ENCODE measurements at regions not wholly inside any gene's neighbourhood (a gene's known extent, or its start where the extent isn't known, plus 50 kb on each side); places are given as distances from the start of the nearest gene placed in this dataset.

DNA sequence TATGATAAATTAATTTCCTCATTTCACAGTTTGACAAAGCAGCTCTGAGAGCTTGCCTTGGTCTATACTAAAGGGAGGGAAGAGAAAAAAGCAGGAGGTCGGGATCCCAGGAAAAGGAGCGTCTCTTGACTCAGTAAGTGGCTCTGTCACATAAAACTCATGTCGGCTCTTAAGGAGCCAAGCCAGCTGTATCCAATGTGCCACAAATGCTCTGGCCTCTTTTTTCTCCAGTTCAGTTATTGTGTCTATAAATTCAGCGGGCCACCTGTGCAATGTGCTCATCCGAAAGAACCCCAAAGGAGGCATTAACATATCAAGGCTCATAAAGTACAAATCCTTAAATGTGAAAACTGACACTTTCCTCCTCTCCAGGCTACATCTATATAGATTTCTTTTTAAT is 337.7 kb upstream of the FAM241A start:
- TF ChIP-seq, protein P1, sequence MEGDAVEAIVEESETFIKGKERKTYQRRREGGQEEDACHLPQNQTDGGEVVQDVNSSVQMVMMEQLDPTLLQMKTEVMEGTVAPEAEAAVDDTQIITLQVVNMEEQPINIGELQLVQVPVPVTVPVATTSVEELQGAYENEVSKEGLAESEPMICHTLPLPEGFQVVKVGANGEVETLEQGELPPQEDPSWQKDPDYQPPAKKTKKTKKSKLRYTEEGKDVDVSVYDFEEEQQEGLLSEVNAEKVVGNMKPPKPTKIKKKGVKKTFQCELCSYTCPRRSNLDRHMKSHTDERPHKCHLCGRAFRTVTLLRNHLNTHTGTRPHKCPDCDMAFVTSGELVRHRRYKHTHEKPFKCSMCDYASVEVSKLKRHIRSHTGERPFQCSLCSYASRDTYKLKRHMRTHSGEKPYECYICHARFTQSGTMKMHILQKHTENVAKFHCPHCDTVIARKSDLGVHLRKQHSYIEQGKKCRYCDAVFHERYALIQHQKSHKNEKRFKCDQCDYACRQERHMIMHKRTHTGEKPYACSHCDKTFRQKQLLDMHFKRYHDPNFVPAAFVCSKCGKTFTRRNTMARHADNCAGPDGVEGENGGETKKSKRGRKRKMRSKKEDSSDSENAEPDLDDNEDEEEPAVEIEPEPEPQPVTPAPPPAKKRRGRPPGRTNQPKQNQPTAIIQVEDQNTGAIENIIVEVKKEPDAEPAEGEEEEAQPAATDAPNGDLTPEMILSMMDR (IDR thresholded peaks at IDR 0.05 in 2 of 3, conservative IDR thresholded peaks at IDR 0.05 in 1 of 3; ENCODE audit: insufficient read depth in 2 of 3, low read depth in 1 of 3, low read length in 3 of 3), result no peak
- no peak for TF ChIP-seq SMC3 (conservative IDR thresholded peaks at IDR 0.05; ENCODE audit: insufficient read depth, low read depth, low read length)
